Hepatocyte (in vitro differentiated cells): ENCODE measurements at regions not wholly inside any gene's neighbourhood (a gene's known extent, or its start where the extent isn't known, plus 50 kb on each side); places are given as distances from the start of the nearest gene placed in this dataset.
A peak's percentile ranks its signal among the peaks of the same experiment; 100 is the strongest.

Source experiments
- DNase-seq: peaks from one replicate; pipeline ENCODE4 v3.0.0-alpha.2; 2016; ENCODE audit warnings: low spot score
- H2AFZ ChIP-seq: fragments of 200-600 bp; sonication (generic); 2 replicates; pipeline ENCODE4 v1.6.0; 2016; ENCODE audit warnings: antibody characterized with exemption, mild to moderate bottlenecking
- H3K27ac ChIP-seq: fragments of 200-600 bp; sonication (generic); 2 replicates; pipeline ENCODE4 v1.5.1; 2016; ENCODE audit warnings: mild to moderate bottlenecking
- H3K27me3 ChIP-seq: fragments of 200-600 bp; sonication (generic); 2 replicates; pipeline ENCODE4 v1.6.1; 2016
- H3K36me3 ChIP-seq: fragments of 200-600 bp; sonication (generic); replicated peaks from 2 replicates; pipeline ENCODE4 v1.5.1; 2016; ENCODE audit warnings: low read depth; ENCODE audit not compliant: insufficient read depth
- H3K4me1 ChIP-seq: fragments of 200-600 bp; sonication (generic); 2 replicates; pipeline ENCODE4 v1.5.1; 2016; ENCODE audit warnings: mild to moderate bottlenecking, moderate library complexity; ENCODE audit not compliant: insufficient read depth
- H3K4me2 ChIP-seq: fragments of 200-600 bp; sonication (generic); 2 replicates; pipeline ENCODE4 v1.6.0; 2016
- H3K4me3 ChIP-seq: fragments of 200-600 bp; sonication (generic); 2 replicates; pipeline ENCODE4 v1.5.1; 2016; ENCODE audit warnings: mild to moderate bottlenecking
- H3K79me2 ChIP-seq: fragments of 200-600 bp; sonication (generic); 2 replicates; pipeline ENCODE4 v1.6.0; 2017; ENCODE audit warnings: mild to moderate bottlenecking
- H3K9me2 ChIP-seq: fragments of 200-600 bp; sonication (generic); replicated peaks from 2 replicates; pipeline ENCODE4 v1.6.0; 2017; ENCODE audit warnings: mild to moderate bottlenecking; ENCODE audit not compliant: insufficient read depth
- H3K9me3 ChIP-seq: fragments of 200-600 bp; sonication (generic); 2 replicates; pipeline ENCODE4 v1.5.1; 2016; ENCODE audit warnings: low read depth, mild to moderate bottlenecking
- H4K20me1 ChIP-seq: fragments of 200-600 bp; sonication (generic); 2 replicates; pipeline ENCODE4 v1.6.0; 2016; ENCODE audit warnings: mild to moderate bottlenecking; ENCODE audit not compliant: insufficient read depth, poor library complexity, severe bottlenecking
- EZH2 ChIP-seq: fragments of 200-600 bp; sonication (generic); IDR thresholded peaks from 2 replicates; pipeline ENCODE4 v1.6.1; 2016; ENCODE audit warnings: antibody characterized with exemption, mild to moderate bottlenecking, borderline replicate concordance
- EZH2phosphoT487 ChIP-seq: fragments of 200-600 bp; sonication (generic); IDR thresholded peaks from one replicate; pipeline ENCODE4 v1.6.1; 2018; ENCODE audit warnings: antibody characterized with exemption, mild to moderate bottlenecking, low read depth, moderate library complexity; ENCODE audit not compliant: unreplicated experiment, severe bottlenecking
- WGBS: methylation state at CpG from one replicate; pipeline ENCODE4 v1.1.6; 2016; ENCODE audit warnings: low lambda C conversion rate; ENCODE audit errors: missing lambda C conversion rate; 5-methylcytosine and 5-hydroxymethylcytosine counted together
- TF ChIP-seq, protein P1 (sequence below): fragments of 200-600 bp; sonication (generic); IDR thresholded peaks from 2 replicates; pipeline ENCODE4 v1.5.1; 2016; ENCODE audit warnings: antibody characterized with exemption, mild to moderate bottlenecking; ENCODE audit not compliant: poor library complexity

DNA sequence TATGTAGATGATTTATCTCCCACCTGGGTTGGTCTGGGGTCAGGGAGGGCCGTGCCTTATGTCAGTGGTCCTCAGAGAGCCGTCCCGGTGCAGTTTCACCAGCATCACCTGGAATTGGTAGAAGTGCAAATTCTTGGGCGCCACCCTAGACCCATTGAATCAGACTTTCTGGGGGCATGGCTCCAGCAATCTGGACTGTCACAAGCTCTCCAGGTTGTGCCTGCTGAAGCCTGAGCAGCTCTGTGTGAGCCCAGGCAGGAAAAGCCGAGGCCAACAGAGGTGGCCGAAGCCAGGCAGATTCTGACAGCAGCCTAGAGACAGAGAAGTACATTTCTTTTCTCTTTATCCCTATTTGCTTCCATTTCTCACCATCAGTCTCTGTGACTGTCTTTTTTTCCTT, 98.4 kb upstream of the SEC11C start:
- Histone ChIP-seq H3K4me1 (peaks cover 7% of the 10 kb centered on the region), H3K4me3 (no peak overlapping the region), H2AFZ (no peak overlapping the region), H3K27me3 (no peaks in the 10 kb centered on the region), H3K9me3 (no peaks in the 10 kb centered on the region), H3K79me2 (no peaks in the 10 kb centered on the region), H4K20me1 (no peaks in the 10 kb centered on the region), H3K27ac (no peak overlapping the region), H3K4me2 (no peak overlapping the region), H3K36me3 (no peaks in the 10 kb centered on the region), H3K9me2 (no peaks in the 10 kb centered on the region)
- DNase-seq: no peak
- WGBS: 72% methylated on average over 6 of the region's 6 CpGs
- TF ChIP-seq, protein P1, sequence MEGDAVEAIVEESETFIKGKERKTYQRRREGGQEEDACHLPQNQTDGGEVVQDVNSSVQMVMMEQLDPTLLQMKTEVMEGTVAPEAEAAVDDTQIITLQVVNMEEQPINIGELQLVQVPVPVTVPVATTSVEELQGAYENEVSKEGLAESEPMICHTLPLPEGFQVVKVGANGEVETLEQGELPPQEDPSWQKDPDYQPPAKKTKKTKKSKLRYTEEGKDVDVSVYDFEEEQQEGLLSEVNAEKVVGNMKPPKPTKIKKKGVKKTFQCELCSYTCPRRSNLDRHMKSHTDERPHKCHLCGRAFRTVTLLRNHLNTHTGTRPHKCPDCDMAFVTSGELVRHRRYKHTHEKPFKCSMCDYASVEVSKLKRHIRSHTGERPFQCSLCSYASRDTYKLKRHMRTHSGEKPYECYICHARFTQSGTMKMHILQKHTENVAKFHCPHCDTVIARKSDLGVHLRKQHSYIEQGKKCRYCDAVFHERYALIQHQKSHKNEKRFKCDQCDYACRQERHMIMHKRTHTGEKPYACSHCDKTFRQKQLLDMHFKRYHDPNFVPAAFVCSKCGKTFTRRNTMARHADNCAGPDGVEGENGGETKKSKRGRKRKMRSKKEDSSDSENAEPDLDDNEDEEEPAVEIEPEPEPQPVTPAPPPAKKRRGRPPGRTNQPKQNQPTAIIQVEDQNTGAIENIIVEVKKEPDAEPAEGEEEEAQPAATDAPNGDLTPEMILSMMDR: no peak
- no peak for TF ChIP-seq EZH2
- no peak for TF ChIP-seq EZH2phosphoT487

DNA sequence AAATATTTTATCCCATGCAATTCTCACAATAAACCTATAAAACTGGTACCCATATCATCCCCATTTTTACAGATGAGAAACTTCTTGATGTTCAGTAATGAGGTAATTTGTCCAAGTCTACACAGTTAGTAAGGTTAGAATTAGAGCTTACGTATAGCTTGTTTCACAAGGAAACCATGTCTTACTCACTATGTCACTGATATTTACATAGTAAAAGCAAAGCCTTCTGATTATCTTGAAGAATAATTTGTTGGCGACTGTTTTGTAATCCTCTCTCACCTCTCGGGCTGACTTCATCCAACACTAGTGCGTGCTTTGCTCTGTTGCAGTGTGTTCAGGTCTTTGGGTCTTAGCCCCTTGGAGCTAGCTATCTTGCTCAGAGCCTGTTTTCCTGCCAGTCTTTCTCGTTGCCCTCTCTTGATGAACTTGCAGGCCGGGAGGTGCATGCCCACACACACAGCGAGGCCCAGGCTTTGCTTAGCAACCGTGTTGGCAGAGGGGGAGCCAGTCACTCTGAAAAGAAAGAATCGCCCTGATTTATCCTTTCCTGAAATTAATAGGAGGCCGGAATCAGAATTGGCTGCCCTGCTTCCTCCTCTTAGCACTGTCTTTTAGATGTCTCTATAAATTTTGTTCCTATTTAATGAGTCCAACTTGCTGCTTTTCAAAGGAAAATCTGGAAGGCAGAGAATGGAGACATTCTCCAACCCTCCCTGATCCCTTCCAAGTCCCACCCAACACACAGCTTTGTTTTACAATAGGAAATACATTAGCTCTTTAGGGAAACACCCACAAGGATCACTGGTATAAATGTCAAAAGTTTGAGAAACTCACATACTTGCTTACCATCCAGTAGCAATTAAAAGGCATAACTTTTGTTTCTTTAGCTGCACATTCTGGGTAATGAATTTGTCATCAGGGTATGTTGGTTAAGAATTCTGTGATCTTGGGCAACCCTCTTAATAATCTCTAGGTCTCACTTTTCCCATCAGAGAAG, 97.6 kb upstream of the SEC11C start:
- Histone ChIP-seq H3K4me1 (peaks cover 7% of the 10 kb centered on the region), H3K36me3 (no peaks in the 10 kb centered on the region), H3K4me2 (peak overlapping the region; percentile 32), H4K20me1 (no peaks in the 10 kb centered on the region), H3K27me3 (no peaks in the 10 kb centered on the region), H3K4me3 (no peak overlapping the region), H3K9me3 (no peaks in the 10 kb centered on the region), H3K27ac (no peak overlapping the region), H3K79me2 (no peaks in the 10 kb centered on the region), H2AFZ (no peak overlapping the region), H3K9me2 (no peaks in the 10 kb centered on the region)
- WGBS: 69% methylated on average over 10 of the region's 10 CpGs
- DNase-seq: no peak
- no peak for TF ChIP-seq EZH2phosphoT487
- TF ChIP-seq, protein P1: no peak
- TF ChIP-seq EZH2: no peak

DNA sequence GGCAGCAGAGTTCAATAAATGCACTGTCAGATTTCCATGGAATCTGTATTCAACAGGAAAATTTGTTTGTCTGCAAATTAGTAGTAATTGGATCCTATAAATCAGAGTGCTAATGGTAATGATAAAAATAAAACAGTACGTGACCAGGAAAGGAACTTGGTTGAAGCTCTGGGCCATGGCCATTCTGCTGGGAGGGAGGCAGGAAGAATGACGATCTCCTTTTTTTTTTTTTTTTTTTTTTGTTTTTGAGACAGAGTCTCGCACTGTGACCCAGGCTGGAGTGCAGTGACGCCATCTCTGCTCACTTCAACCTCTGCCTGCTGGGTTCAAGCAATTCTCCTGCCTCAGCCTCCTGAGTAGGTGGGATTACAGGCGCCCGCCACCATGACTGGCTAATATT, 94.8 kb upstream of the SEC11C start:
- TF ChIP-seq, protein P1: no peak
- TF ChIP-seq EZH2: no peak
- no peak for TF ChIP-seq EZH2phosphoT487

More for the DNA sequence above, 94.8 kb upstream of the SEC11C start:
- H3K27me3 ChIP-seq: no peaks in the 10 kb centered on the region
- no peak overlapping the region for H2AFZ ChIP-seq
- 94% methylated on average over 6 of the region's 6 CpGs for WGBS
- H3K4me3 ChIP-seq: no peak overlapping the region
- no peaks in the 10 kb centered on the region for H3K9me3 ChIP-seq
- no peaks in the 10 kb centered on the region for H3K79me2 ChIP-seq
- DNase-seq: no peak
- no peaks in the 10 kb centered on the region for H3K36me3 ChIP-seq
- H3K27ac ChIP-seq: no peak overlapping the region
- no peaks in the 10 kb centered on the region for H4K20me1 ChIP-seq
- H3K4me2 ChIP-seq: no peak overlapping the region
- peaks cover 10% of the 10 kb centered on the region for H3K4me1 ChIP-seq
- no peaks in the 10 kb centered on the region for H3K9me2 ChIP-seq
